Uterus (tissue), 2 donors: ENCODE measurements at regions not wholly inside any gene's neighbourhood (a gene's known extent, or its start where the extent isn't known, plus 50 kb on each side); places are given as distances from the start of the nearest gene placed in this dataset.

Source experiments
- POLR2A ChIP-seq, 2 donors: fragments of 450-650 bp; IDR thresholded peaks; one replicate each; pipeline ENCODE4 v1.6.1; 2016; ENCODE audit warnings: antibody characterized with exemption in 2 of 2, mild to moderate bottlenecking in 1 of 2, moderate library complexity in 1 of 2
- TF ChIP-seq, protein P1 (sequence below), 4 experiments: fragments of 200-600 bp in 2 of 4; fragments of 450-650 bp in 2 of 4; sonication (generic) in 2 of 4; IDR thresholded peaks; one replicate each; pipeline ENCODE4 v1.5.1; 2016 to 2019; ENCODE audit warnings: antibody characterized with exemption in 4 of 4, mild to moderate bottlenecking in 2 of 4, moderate library complexity in 1 of 4

DNA sequence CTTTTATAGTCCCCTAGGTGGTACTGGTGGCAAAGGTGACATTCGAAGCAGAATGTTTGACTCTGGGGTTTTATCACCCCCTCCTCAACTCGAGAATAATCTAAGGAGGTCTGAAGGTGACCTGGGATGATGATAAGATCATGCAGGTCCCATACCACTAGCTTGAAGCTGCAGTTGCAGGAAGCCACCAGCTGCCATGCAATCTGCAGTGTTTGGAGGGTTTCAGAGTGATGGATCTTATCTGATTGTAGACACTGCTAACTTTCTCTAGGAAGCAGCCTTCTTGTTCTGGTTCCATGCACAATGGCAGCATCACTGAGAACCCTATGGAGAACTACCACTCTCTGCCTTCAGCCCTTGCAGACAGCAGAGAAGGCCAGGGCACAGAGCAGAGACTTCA lies 59.4 kb upstream of the LRPPRC start:
- TF ChIP-seq, protein P1, sequence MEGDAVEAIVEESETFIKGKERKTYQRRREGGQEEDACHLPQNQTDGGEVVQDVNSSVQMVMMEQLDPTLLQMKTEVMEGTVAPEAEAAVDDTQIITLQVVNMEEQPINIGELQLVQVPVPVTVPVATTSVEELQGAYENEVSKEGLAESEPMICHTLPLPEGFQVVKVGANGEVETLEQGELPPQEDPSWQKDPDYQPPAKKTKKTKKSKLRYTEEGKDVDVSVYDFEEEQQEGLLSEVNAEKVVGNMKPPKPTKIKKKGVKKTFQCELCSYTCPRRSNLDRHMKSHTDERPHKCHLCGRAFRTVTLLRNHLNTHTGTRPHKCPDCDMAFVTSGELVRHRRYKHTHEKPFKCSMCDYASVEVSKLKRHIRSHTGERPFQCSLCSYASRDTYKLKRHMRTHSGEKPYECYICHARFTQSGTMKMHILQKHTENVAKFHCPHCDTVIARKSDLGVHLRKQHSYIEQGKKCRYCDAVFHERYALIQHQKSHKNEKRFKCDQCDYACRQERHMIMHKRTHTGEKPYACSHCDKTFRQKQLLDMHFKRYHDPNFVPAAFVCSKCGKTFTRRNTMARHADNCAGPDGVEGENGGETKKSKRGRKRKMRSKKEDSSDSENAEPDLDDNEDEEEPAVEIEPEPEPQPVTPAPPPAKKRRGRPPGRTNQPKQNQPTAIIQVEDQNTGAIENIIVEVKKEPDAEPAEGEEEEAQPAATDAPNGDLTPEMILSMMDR (IDR thresholded peaks at IDR 0.05) = no peak
- TF ChIP-seq POLR2A (IDR thresholded peaks at IDR 0.05) = no peak
